CMK (cell line): ENCODE measurements at regions not wholly inside any gene's neighbourhood (a gene's known extent, or its start where the extent isn't known, plus 50 kb on each side); places are given as distances from the start of the nearest gene placed in this dataset.
"Not testable (repeated sequence)": the region's sequence is repeated elsewhere in the genome, so short reads cannot be mapped to it uniquely, and the experiment has no call there.

Experiments used
- DNase-seq: peaks from one replicate; pipeline ENCODE4 v3.0.0-alpha.2; 2010; ENCODE audit warnings: low read depth

- DNase-seq, result no peak
Observed at GRCh38 chr13:22837980-22838647, 342.7 kb upstream of the SGCG start.

- DNase-seq, result no peak
Observed at GRCh38 chr13:22839603-22840530, 340.9 kb upstream of the SGCG start.

GRCh38 chr13:22846551-22846950 lies 334.2 kb upstream of the SGCG start:
- no peak for DNase-seq

GRCh38 chr13:22848539-22849052 lies 332.2 kb upstream of the SGCG start:
- no peak for DNase-seq

GRCh38 chr13:22855926-22856325 lies 324.9 kb upstream of the SGCG start:
- no peak for DNase-seq

- not testable (repeated sequence) for DNase-seq
Observed at GRCh38 chr13:22858980-22859379, 321.8 kb upstream of the SGCG start.

- not testable (repeated sequence) for DNase-seq
Observed at GRCh38 chr13:22859411-22859810, 321.4 kb upstream of the SGCG start.

- no peak for DNase-seq
Observed at GRCh38 chr13:22861958-22862466, 318.8 kb upstream of the SGCG start.

GRCh38 chr13:22862478-22862877 lies 318.3 kb upstream of the SGCG start:
- DNase-seq, result no peak

GRCh38 chr13:22866221-22866620 lies 314.6 kb upstream of the SGCG start:
- DNase-seq, result no peak

GRCh38 chr13:22871231-22871630 lies 309.5 kb upstream of the SGCG start:
- DNase-seq, result no peak

- DNase-seq, result no peak
Observed at GRCh38 chr13:22874839-22875238, 305.9 kb upstream of the SGCG start.

GRCh38 chr13:22877421-22877820 lies 303.4 kb upstream of the SGCG start:
- DNase-seq, result no peak

GRCh38 chr13:22880741-22881720 lies 299.7 kb upstream of the SGCG start:
- DNase-seq, result no peak

GRCh38 chr13:22881721-22882608 lies 298.8 kb upstream of the SGCG start:
- DNase-seq, result not testable (repeated sequence)

- no peak for DNase-seq
Observed at GRCh38 chr13:22883262-22883840, 297.4 kb upstream of the SGCG start.

GRCh38 chr13:22883956-22884355 lies 296.8 kb upstream of the SGCG start:
- no peak for DNase-seq

- DNase-seq, result not testable (repeated sequence)
Observed at GRCh38 chr13:22886061-22886460, 294.7 kb upstream of the SGCG start.

GRCh38 chr13:22889376-22889775 lies 291.4 kb upstream of the SGCG start:
- DNase-seq, result not testable (repeated sequence)

- DNase-seq, result no peak
Observed at GRCh38 chr13:22893204-22893603, 287.6 kb upstream of the SGCG start.
